ENCODE measurements at regions not wholly inside any gene's neighbourhood (a gene's known extent, or its start where the extent isn't known, plus 50 kb on each side); places are given as distances from the start of the nearest gene placed in this dataset.
"Not testable (repeated sequence)": the region's sequence is repeated elsewhere in the genome, so short reads cannot be mapped to it uniquely, and the experiment has no call there.

- H3K4me3 ChIP-seq: no peak overlapping the region
- H3K27me3 ChIP-seq (replicated peaks; ENCODE audit: insufficient read depth): no peaks in the 10 kb centered on the region
- ATAC-seq (ENCODE audit: insufficient number of reproducible peaks, low FRiP score, low read depth) (no peak), DNase-seq (ENCODE audit: low spot score) (no peak)
- no peaks in the 10 kb centered on the region for H3K9me3 ChIP-seq
- H3K36me3 ChIP-seq: no peaks in the 10 kb centered on the region
- no peak overlapping the region for H3K27ac ChIP-seq
- TF ChIP-seq CTCF (IDR thresholded peaks at IDR 0.05): no peak
- H3K4me1 ChIP-seq (ENCODE audit: control insufficient read depth in 1 of 2, low read depth in 2 of 2): no peaks in the 10 kb centered on the region
These were observed 106.2 kb upstream of the L3MBTL4 start for GRCh38 chr18:6520901-6521300.

- no peaks in the 10 kb centered on the region for H3K4me1 ChIP-seq (ENCODE audit: control insufficient read depth in 1 of 2, low read depth in 2 of 2)
- no peaks in the 10 kb centered on the region for H3K27me3 ChIP-seq (replicated peaks; ENCODE audit: insufficient read depth)
- DNase-seq (ENCODE audit: low spot score): no peak
- H3K36me3 ChIP-seq: no peaks in the 10 kb centered on the region
- no peak overlapping the region for H3K4me3 ChIP-seq
- no peak for ATAC-seq (ENCODE audit: insufficient number of reproducible peaks, low FRiP score, low read depth)
- peak; percentile 17 for TF ChIP-seq CTCF (IDR thresholded peaks at IDR 0.05)
- H3K9me3 ChIP-seq: no peaks in the 10 kb centered on the region
- no peak overlapping the region for H3K27ac ChIP-seq
These were observed 107.2 kb upstream of the L3MBTL4 start for GRCh38 chr18:6521803-6522418.

GRCh38 chr18:6525604-6526003 is 110.9 kb upstream of the L3MBTL4 start:
- H3K36me3 ChIP-seq: no peaks in the 10 kb centered on the region
- no peak for TF ChIP-seq CTCF (IDR thresholded peaks at IDR 0.05)
- H3K27me3 ChIP-seq (replicated peaks; ENCODE audit: insufficient read depth): no peaks in the 10 kb centered on the region
- H3K4me3 ChIP-seq: no peak overlapping the region
- no peaks in the 10 kb centered on the region for H3K9me3 ChIP-seq
- no peak overlapping the region for H3K27ac ChIP-seq
- ATAC-seq (ENCODE audit: insufficient number of reproducible peaks, low FRiP score, low read depth) (no peak), DNase-seq (ENCODE audit: low spot score) (no peak)
- H3K4me1 ChIP-seq (ENCODE audit: control insufficient read depth in 1 of 2, low read depth in 2 of 2): no peaks in the 10 kb centered on the region

GRCh38 chr18:6537475-6537874 is 122.8 kb upstream of the L3MBTL4 start:
- no peaks in the 10 kb centered on the region for H3K27me3 ChIP-seq (replicated peaks; ENCODE audit: insufficient read depth)
- no peaks in the 10 kb centered on the region for H3K36me3 ChIP-seq
- ATAC-seq (ENCODE audit: insufficient number of reproducible peaks, low FRiP score, low read depth): no peak
- H3K9me3 ChIP-seq: no peaks in the 10 kb centered on the region
- DNase-seq (ENCODE audit: low spot score): no peak
- no peaks in the 10 kb centered on the region for H3K4me1 ChIP-seq (ENCODE audit: control insufficient read depth in 1 of 2, low read depth in 2 of 2)
- no peak overlapping the region for H3K27ac ChIP-seq
- TF ChIP-seq CTCF (IDR thresholded peaks at IDR 0.05): no peak
- H3K4me3 ChIP-seq: no peak overlapping the region

- H3K27me3 ChIP-seq (replicated peaks; ENCODE audit: insufficient read depth); ATAC-seq (ENCODE audit: insufficient number of reproducible peaks, low FRiP score, low read depth); H3K27ac ChIP-seq; DNase-seq (ENCODE audit: low spot score); H3K4me3 ChIP-seq; H3K36me3 ChIP-seq; H3K9me3 ChIP-seq; H3K4me1 ChIP-seq (ENCODE audit: control insufficient read depth in 1 of 2, low read depth in 2 of 2): not testable (repeated sequence)
These were observed 126.5 kb upstream of the L3MBTL4 start for GRCh38 chr18:6541131-6541679.

GRCh38 chr18:6542296-6542695 is 127.6 kb upstream of the L3MBTL4 start:
- no peak overlapping the region for H3K4me3 ChIP-seq

More at GRCh38 chr18:6542296-6542695, 127.6 kb upstream of the L3MBTL4 start:
- H3K4me1 ChIP-seq (ENCODE audit: control insufficient read depth in 1 of 2, low read depth in 2 of 2): no peaks in the 10 kb centered on the region
- H3K27ac ChIP-seq: no peak overlapping the region
- no peak for TF ChIP-seq CTCF (IDR thresholded peaks at IDR 0.05)
- H3K27me3 ChIP-seq (replicated peaks; ENCODE audit: insufficient read depth): no peaks in the 10 kb centered on the region
- no peak for ATAC-seq (ENCODE audit: insufficient number of reproducible peaks, low FRiP score, low read depth)
- no peaks in the 10 kb centered on the region for H3K9me3 ChIP-seq
- no peaks in the 10 kb centered on the region for H3K36me3 ChIP-seq
- no peak for DNase-seq (ENCODE audit: low spot score)
